ENCODE measurements at regions not wholly inside any gene's neighbourhood (a gene's known extent, or its start where the extent isn't known, plus 50 kb on each side); places are given as distances from the start of the nearest gene placed in this dataset.

DNA sequence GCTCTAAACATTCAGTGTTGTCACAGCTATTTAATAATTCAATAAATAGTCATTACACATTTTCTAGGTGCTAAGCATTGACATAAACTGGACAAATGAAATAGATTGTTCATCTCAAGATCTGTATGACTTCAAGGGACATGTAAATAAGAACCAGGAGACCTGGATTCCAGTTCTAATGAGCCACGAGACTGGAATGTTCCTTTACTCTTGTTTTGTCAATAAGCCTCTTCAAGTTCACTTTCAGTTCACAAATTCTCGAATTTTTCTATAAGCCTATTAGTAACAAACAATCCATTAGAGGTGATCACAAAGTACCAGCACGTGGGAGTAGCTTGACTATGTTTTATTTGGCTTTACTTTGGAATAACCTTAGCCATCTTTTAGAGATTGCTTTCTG is 514.0 kb upstream of the SMIM31 start:
- DNase-seq (ENCODE audit: low read depth in 1 of 2, low spot score in 2 of 2), result no peak
- no peak for FAIRE-seq
- no peak overlapping the region for H2BK12ac ChIP-seq (ENCODE audit: low read depth, low read length)

More for the DNA sequence above, 514.0 kb upstream of the SMIM31 start:
- no peaks in the 10 kb centered on the region for H3K4me1 ChIP-seq (replicated peaks in 1 of 4; ENCODE audit: control insufficient read depth in 3 of 4, insufficient read depth in 4 of 4, low read length in 3 of 4)
- H3K4me2 ChIP-seq (ENCODE audit: insufficient read depth in 1 of 2, low read depth in 2 of 2, low read length in 2 of 2), result no peak overlapping the region
- no peak for TF ChIP-seq HDAC2 (IDR thresholded peaks at IDR 0.05; ENCODE audit: borderline replicate concordance in 1 of 2, low read depth in 2 of 2, low read length in 2 of 2)
- no peak for TF ChIP-seq FOSL1 (IDR thresholded peaks at IDR 0.05; ENCODE audit: insufficient read depth, low read depth, low read length)
- H4K91ac ChIP-seq (replicated peaks; ENCODE audit: insufficient read length, low read length), result no peak overlapping the region
- no peaks in the 10 kb centered on the region for H4K20me1 ChIP-seq (replicated peaks in 1 of 2; ENCODE audit: control insufficient read depth in 1 of 2, insufficient read depth in 2 of 2, low read length in 2 of 2)
- H2BK20ac ChIP-seq (ENCODE audit: low read length), result no peak overlapping the region
- no peaks in the 10 kb centered on the region for H3K79me2 ChIP-seq (ENCODE audit: control insufficient read depth in 1 of 2, insufficient read depth in 2 of 2, low read length in 2 of 2)
- no peak overlapping the region for H3K56ac ChIP-seq (replicated peaks; ENCODE audit: insufficient read length, low read depth, low read length)
- H3K4ac ChIP-seq (replicated peaks; ENCODE audit: insufficient read length, low read depth, low read length), result no peak overlapping the region
- no peak overlapping the region for H2AFZ ChIP-seq (ENCODE audit: low read length)
- H3K14ac ChIP-seq (ENCODE audit: insufficient read length), result no peak overlapping the region
- H3K27me3 ChIP-seq (replicated peaks in 1 of 4; ENCODE audit: control insufficient read depth in 3 of 4, extremely low read depth in 1 of 4, insufficient read depth in 3 of 4, low read length in 3 of 4), result no peaks in the 10 kb centered on the region
- CTCF ChIA-PET (ENCODE audit: partially characterized antibody), result no interaction called here
- WGBS, 2 experiments (ENCODE audit: extremely low coverage in 1 of 2, insufficient coverage in 1 of 2, insufficient read length in 1 of 2, insufficient replicate concordance in 2 of 2, low coverage in 1 of 2, low lambda C conversion rate in 2 of 2, missing lambda C conversion rate in 1 of 2), result 59% methylated on average over 3 of the region's 3 CpGs; no CpG with 5 or more reads in 1 of the 2 experiments
- no peak overlapping the region for H3K23ac ChIP-seq (ENCODE audit: insufficient read length)
- H2AK5ac ChIP-seq (ENCODE audit: low read depth, low read length), result no peak overlapping the region
- H4K8ac ChIP-seq (ENCODE audit: extremely low read depth, insufficient read depth, low read length), result no peak overlapping the region
- H2BK5ac ChIP-seq (ENCODE audit: low read depth, low read length), result no peak overlapping the region
- H3K79me1 ChIP-seq (ENCODE audit: low read depth, low read length), result no peaks in the 10 kb centered on the region
- H3K9ac ChIP-seq (replicated peaks in 1 of 4; ENCODE audit: extremely low read depth in 1 of 4, low read depth in 3 of 4, low read length in 3 of 4), result no peak overlapping the region
- POLR2A ChIA-PET (ENCODE audit: partially characterized antibody), result no interaction called here
- H3K4me3 ChIP-seq (ENCODE audit: extremely low read depth in 1 of 4, insufficient read depth in 2 of 4, low read depth in 3 of 4, low read length in 4 of 4), result no peak overlapping the region
- no peak overlapping the region for H3K27ac ChIP-seq (ENCODE audit: low read depth, low read length)
- no peak overlapping the region for H4K5ac ChIP-seq (ENCODE audit: insufficient read length, low read depth, low read length)
- no peaks in the 10 kb centered on the region for H3K36me3 ChIP-seq (ENCODE audit: control insufficient read depth in 2 of 4, insufficient read depth in 4 of 4, low read length in 3 of 4)
- H2BK120ac ChIP-seq (replicated peaks; ENCODE audit: low read depth, low read length), result no peak overlapping the region
- H2BK15ac ChIP-seq (ENCODE audit: low read length), result no peak overlapping the region
- H3K23me2 ChIP-seq (ENCODE audit: low read depth, low read length), result no peaks in the 10 kb centered on the region
- H3K18ac ChIP-seq (ENCODE audit: extremely low read depth, low read length), result no peak overlapping the region
- H3K9me3 ChIP-seq (ENCODE audit: insufficient read depth in 2 of 2, low read depth in 1 of 2, low read length in 1 of 2), result no peaks in the 10 kb centered on the region

All from H1 (cell line).